B cell (primary cell): ENCODE measurements at regions not wholly inside any gene's neighbourhood (a gene's known extent, or its start where the extent isn't known, plus 50 kb on each side); places are given as distances from the start of the nearest gene placed in this dataset.

Experiments used
- ATAC-seq: fragments of 200-7000 bp; cut with Tn5 transposase; one replicate; pipeline ENCODE4 v1.10.0; 2021; ENCODE audit warnings: low read depth, mild to moderate bottlenecking, moderate number of reproducible peaks, moderate library complexity
- CTCF ChIA-PET: fragments of 350-600 bp; sonication (Branson Sonifier 250); formaldehyde crosslinking; loops from one replicate; lab custom pipeline; 2021; ENCODE audit warnings: antibody characterized with exemption, inconsistent platforms; lab: Charles Lee
- POLR2A ChIA-PET: fragments of 350-600 bp; sonication (Branson Sonifier 250); formaldehyde crosslinking; loops from one replicate; lab custom pipeline; 2021; ENCODE audit warnings: antibody characterized with exemption; lab: Charles Lee
- DNase-seq: peaks from one replicate; pipeline ENCODE4 v3.0.0; 2013
- H2AFZ ChIP-seq: 2 replicates; pipeline ENCODE4 v1.6.1; 2012; ENCODE audit warnings: mild to moderate bottlenecking, low read depth, low read length; ENCODE audit not compliant: insufficient read depth, poor library complexity, severe bottlenecking
- H3K27ac ChIP-seq, 2 donors: 1 replicate in 1 of 2; 2 replicates in 1 of 2; pipeline ENCODE4 v1.5.1; 2012 to 2013; ENCODE audit warnings: low read length in 2 of 2, mild to moderate bottlenecking in 2 of 2, moderate library complexity in 1 of 2
- H3K27me3 ChIP-seq, 4 experiments: fragments of 200-600 bp in 1 of 4; sonication (generic) in 1 of 4; replicated peaks in 1 of 4; 1 replicate in 2 of 4; 2 replicates in 2 of 4; pipeline versions ENCODE4 v1.6.1 to v1.7.0; 2013 to 2016; ENCODE audit warnings: low read length in 3 of 4, mild to moderate bottlenecking in 2 of 4, mixed read lengths in 1 of 4, moderate library complexity in 1 of 4; ENCODE audit not compliant: insufficient read depth in 4 of 4, control insufficient read depth in 3 of 4; ENCODE audit errors: control extremely low read depth in 1 of 4
- H3K36me3 ChIP-seq, 2 experiments: replicated peaks in 1 of 2; 1 replicate in 1 of 2; 2 replicates in 1 of 2; pipeline versions ENCODE4 v1.6.1 to v1.7.1; 2013; ENCODE audit warnings: low read length in 1 of 2; ENCODE audit not compliant: insufficient read depth in 2 of 2, control insufficient read depth in 1 of 2; ENCODE audit errors: control extremely low read depth in 1 of 2, extremely low read depth in 1 of 2
- H3K4me1 ChIP-seq, 2 donors: fragments of 200-600 bp in 1 of 2; sonication (generic) in 1 of 2; 1 replicate in 1 of 2; 2 replicates in 1 of 2; pipeline versions ENCODE4 v1.5.1 to v1.6.1; 2013 to 2017; ENCODE audit warnings: low read length in 2 of 2; ENCODE audit not compliant: control insufficient read depth in 2 of 2, insufficient read depth in 2 of 2
- H3K4me2 ChIP-seq: replicated peaks from 2 replicates; pipeline ENCODE3; 2012; ENCODE audit warnings: mild to moderate bottlenecking, low read depth, low read length; ENCODE audit not compliant: poor library complexity, severe bottlenecking
- H3K4me3 ChIP-seq, 5 experiments: fragments of 200-600 bp in 1 of 5; sonication (generic) in 1 of 5; 1 replicate in 3 of 5; 2 replicates in 2 of 5; pipeline versions ENCODE4 v1.5.1 to v1.7.0; 2011 to 2016; ENCODE audit warnings: low read length in 4 of 5, mild to moderate bottlenecking in 4 of 5, low read depth in 2 of 5, control low read depth in 1 of 5, moderate library complexity in 1 of 5; ENCODE audit not compliant: insufficient read depth in 1 of 5; ENCODE audit errors: control extremely low read depth in 1 of 5, extremely low read depth in 1 of 5
- H3K79me2 ChIP-seq: fragments of 200-600 bp; sonication (generic); one replicate; pipeline ENCODE4 v1.6.0; 2016; ENCODE audit warnings: low read length; ENCODE audit not compliant: control insufficient read depth, insufficient read depth
- H3K9ac ChIP-seq: fragments of 200-600 bp; sonication (generic); 2 replicates; pipeline ENCODE4 v1.6.1; 2017; ENCODE audit warnings: mild to moderate bottlenecking, low read length, moderate library complexity
- H3K9me3 ChIP-seq, 3 donors: one replicate each; pipeline versions ENCODE4 v1.6.1 to v1.7.1; 2013; ENCODE audit warnings: low read length in 2 of 3; ENCODE audit not compliant: control insufficient read depth in 2 of 3, insufficient read depth in 1 of 3; ENCODE audit errors: control extremely low read depth in 1 of 3
- H4K20me1 ChIP-seq: 2 replicates; pipeline ENCODE4 v1.6.0; 2012; ENCODE audit warnings: mild to moderate bottlenecking, low read length; ENCODE audit not compliant: insufficient read depth, control insufficient read depth, poor library complexity, severe bottlenecking
- H3K27ac Mint-ChIP-seq: one replicate; pipeline ENCODE4 v1.8.0; 2021; ENCODE audit warnings: mixed read lengths
- H3K27me3 Mint-ChIP-seq: one replicate; pipeline ENCODE4 v1.8.0; 2021; ENCODE audit warnings: mixed read lengths
- H3K4me1 Mint-ChIP-seq: one replicate; pipeline ENCODE4 v1.8.0; 2021; ENCODE audit warnings: mixed read lengths
- H3K4me3 Mint-ChIP-seq: one replicate; pipeline ENCODE4 v1.8.0; 2021; ENCODE audit warnings: mixed read lengths
- H3K9me3 Mint-ChIP-seq: one replicate; pipeline ENCODE4 v1.8.0; 2022; ENCODE audit warnings: mixed read lengths; ENCODE audit not compliant: insufficient read depth
- EZH2 ChIP-seq: IDR thresholded peaks from 2 replicates; pipeline ENCODE4 v1.6.1; 2012; ENCODE audit warnings: borderline replicate concordance, low read depth, mild to moderate bottlenecking, moderate library complexity, low read length; ENCODE audit not compliant: insufficient read depth, poor library complexity, severe bottlenecking
- WGBS: methylation state at CpG from one replicate; pipeline ENCODE4 v1.1.5; 2013; ENCODE audit warnings: missing lambda C conversion rate; ENCODE audit not compliant: insufficient coverage; 5-methylcytosine and 5-hydroxymethylcytosine counted together
- intact Hi-C: fragments of 100-400 bp; cut with micrococcal nuclease; formaldehyde crosslinking; loops from one replicate; pipeline ENCODE4 v1.10.0; 2022
- TF ChIP-seq, protein P1 (sequence below): fragments of 200-600 bp; IDR thresholded peaks from one replicate; pipeline ENCODE4 v1.8.0; 2022; ENCODE audit warnings: antibody characterized with exemption, mild to moderate bottlenecking

DNA sequence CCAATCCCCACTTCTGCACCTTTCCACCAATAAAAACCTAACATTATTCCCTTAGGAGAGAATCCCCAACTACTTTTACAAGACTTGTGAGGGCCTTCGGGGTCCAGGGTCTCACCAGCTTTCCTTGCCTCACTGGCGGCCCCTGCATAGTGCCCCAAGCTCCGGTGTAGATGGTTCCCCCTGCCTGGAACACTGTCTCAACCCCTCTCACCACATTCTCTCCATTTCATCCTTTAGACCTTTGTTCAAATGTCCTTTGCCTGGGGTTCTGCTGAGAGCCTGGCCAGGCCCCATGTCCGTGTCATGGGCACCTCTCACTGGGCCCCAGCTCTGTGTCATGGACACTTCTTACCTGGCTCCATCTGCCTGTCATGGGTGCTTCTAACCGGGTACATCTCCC, 64.5 kb upstream of the SORCS3 start:
- H3K9me3 Mint-ChIP-seq, result peaks cover 2% of the 10 kb centered on the region
- DNase-seq (no peak), ATAC-seq (no peak)
- ChIA-PET POLR2A (no interaction called here), CTCF (no interaction called here)
- H3K27ac Mint-ChIP-seq, result no peak overlapping the region
- no peak overlapping the region for H3K4me3 Mint-ChIP-seq
- Histone ChIP-seq H3K9me3 (peaks cover 0 to 7% (median under 1%) of the 10 kb centered on the region in 3 donors), H2AFZ (no peak overlapping the region), H3K79me2 (no peaks in the 10 kb centered on the region), H3K4me1 (no peaks in the 10 kb centered on the region), H4K20me1 (no peaks in the 10 kb centered on the region), H3K27ac (no peak overlapping the region), H3K4me3 (no peak overlapping the region), H3K4me2 (no peak overlapping the region), H3K27me3 (peaks cover 0 to 14% (median 1%) of the 10 kb centered on the region in 4 experiments), H3K9ac (no peak overlapping the region), H3K36me3 (no peaks in the 10 kb centered on the region)
- TF ChIP-seq, protein P1, sequence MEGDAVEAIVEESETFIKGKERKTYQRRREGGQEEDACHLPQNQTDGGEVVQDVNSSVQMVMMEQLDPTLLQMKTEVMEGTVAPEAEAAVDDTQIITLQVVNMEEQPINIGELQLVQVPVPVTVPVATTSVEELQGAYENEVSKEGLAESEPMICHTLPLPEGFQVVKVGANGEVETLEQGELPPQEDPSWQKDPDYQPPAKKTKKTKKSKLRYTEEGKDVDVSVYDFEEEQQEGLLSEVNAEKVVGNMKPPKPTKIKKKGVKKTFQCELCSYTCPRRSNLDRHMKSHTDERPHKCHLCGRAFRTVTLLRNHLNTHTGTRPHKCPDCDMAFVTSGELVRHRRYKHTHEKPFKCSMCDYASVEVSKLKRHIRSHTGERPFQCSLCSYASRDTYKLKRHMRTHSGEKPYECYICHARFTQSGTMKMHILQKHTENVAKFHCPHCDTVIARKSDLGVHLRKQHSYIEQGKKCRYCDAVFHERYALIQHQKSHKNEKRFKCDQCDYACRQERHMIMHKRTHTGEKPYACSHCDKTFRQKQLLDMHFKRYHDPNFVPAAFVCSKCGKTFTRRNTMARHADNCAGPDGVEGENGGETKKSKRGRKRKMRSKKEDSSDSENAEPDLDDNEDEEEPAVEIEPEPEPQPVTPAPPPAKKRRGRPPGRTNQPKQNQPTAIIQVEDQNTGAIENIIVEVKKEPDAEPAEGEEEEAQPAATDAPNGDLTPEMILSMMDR, result no peak
- no peak for TF ChIP-seq EZH2
- WGBS, result 85% methylated on average over 5 of the region's 5 CpGs
- H3K27me3 Mint-ChIP-seq, result peaks cover 9% of the 10 kb centered on the region
- intact Hi-C loops, result no loop called here
- H3K4me1 Mint-ChIP-seq, result no peaks in the 10 kb centered on the region

DNA sequence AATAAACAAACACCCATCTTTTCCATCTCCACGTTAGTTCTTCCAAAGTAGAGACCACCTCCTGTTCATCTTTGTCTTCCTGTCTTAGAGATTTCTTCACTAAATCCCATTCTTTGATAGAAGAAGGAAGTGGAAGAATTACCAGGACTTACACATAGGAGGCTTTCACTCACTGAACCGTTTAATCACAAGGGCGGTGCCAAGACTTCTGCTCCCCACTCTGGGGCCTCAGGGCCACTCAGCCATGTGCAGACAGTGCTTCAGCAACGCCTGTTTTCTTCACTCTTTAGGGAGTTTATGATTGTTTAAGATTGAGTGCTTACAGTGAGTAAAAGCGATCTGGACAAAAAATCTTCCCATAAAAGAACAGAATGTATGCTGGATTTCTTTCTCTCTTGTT, 63.9 kb upstream of the SORCS3 start:
- H2AFZ ChIP-seq, result no peak overlapping the region
- ATAC-seq (no peak), DNase-seq (no peak)
- Mint-ChIP-seq H3K27me3 (peaks cover 9% of the 10 kb centered on the region), H3K9me3 (no peaks in the 10 kb centered on the region), H3K4me1 (no peaks in the 10 kb centered on the region), H3K4me3 (no peak overlapping the region), H3K27ac (no peak overlapping the region)
- no peaks in the 10 kb centered on the region for H3K36me3 ChIP-seq
- no peak overlapping the region for H3K4me3 ChIP-seq
- no peak overlapping the region for H3K4me2 ChIP-seq
- no CpG with 5 or more reads among the region's 5 CpGs for WGBS
- peaks cover 0 to 8% (median 0%) of the 10 kb centered on the region in 3 donors for H3K9me3 ChIP-seq
- no peak overlapping the region for H3K9ac ChIP-seq
- H3K4me1 ChIP-seq, result no peaks in the 10 kb centered on the region
- H3K27me3 ChIP-seq, result peaks cover 0 to 13% (median 0%) of the 10 kb centered on the region in 4 experiments
- intact Hi-C loops, result no loop called here
- no peak overlapping the region for H3K27ac ChIP-seq
- TF ChIP-seq, protein P1, result no peak
- no peak for TF ChIP-seq EZH2
- POLR2A ChIA-PET, result no interaction called here
- CTCF ChIA-PET, result no interaction called here
- no peaks in the 10 kb centered on the region for H3K79me2 ChIP-seq
- no peaks in the 10 kb centered on the region for H4K20me1 ChIP-seq
